GM23338 (cell line): ENCODE measurements at regions not wholly inside any gene's neighbourhood (a gene's known extent, or its start where the extent isn't known, plus 50 kb on each side); places are given as distances from the start of the nearest gene placed in this dataset.

Source experiments
- ATAC-seq: fragments of 200-7000 bp; cut with Tn5 transposase; 3 replicates; pipeline ENCODE4 v1.9.1; 2020
- DNase-seq: peaks from one replicate; pipeline ENCODE4 v3.0.0-alpha.2; 2015; ENCODE audit warnings: low spot score
- H2AFZ ChIP-seq: fragments of 200-600 bp; sonication (generic); 2 replicates; pipeline ENCODE4 v1.8.0; 2016; ENCODE audit warnings: antibody characterized with exemption, mild to moderate bottlenecking, moderate library complexity
- H3F3A ChIP-seq: fragments of 200-600 bp; sonication (generic); replicated peaks from 2 replicates; pipeline ENCODE4 v1.8.0; 2017; ENCODE audit warnings: antibody characterized with exemption, mixed run types, low read depth
- H3K27ac ChIP-seq: fragments of 200-600 bp; sonication (generic); 2 replicates; pipeline ENCODE4 v1.6.1; 2016; ENCODE audit warnings: low read depth
- H3K27me3 ChIP-seq: fragments of 200-600 bp; sonication (generic); 2 replicates; pipeline ENCODE4 v1.8.0; 2016; ENCODE audit warnings: mild to moderate bottlenecking, mixed run types, moderate library complexity; ENCODE audit not compliant: insufficient read depth
- H3K36me3 ChIP-seq: fragments of 200-600 bp; sonication (generic); 2 replicates; pipeline ENCODE4 v1.8.0; 2016; ENCODE audit warnings: mild to moderate bottlenecking; ENCODE audit not compliant: insufficient read depth
- H3K4me1 ChIP-seq: fragments of 200-600 bp; sonication (generic); 2 replicates; pipeline ENCODE4 v1.8.0; 2016; ENCODE audit warnings: mild to moderate bottlenecking, moderate library complexity; ENCODE audit not compliant: insufficient read depth
- H3K4me2 ChIP-seq: fragments of 200-600 bp; sonication (generic); 2 replicates; pipeline ENCODE4 v1.7.1; 2017; ENCODE audit warnings: mixed run types
- H3K4me3 ChIP-seq: fragments of 200-600 bp; sonication (generic); 2 replicates; pipeline ENCODE4 v1.6.1; 2016; ENCODE audit warnings: mixed run types
- H3K79me2 ChIP-seq: fragments of 200-600 bp; sonication (generic); replicated peaks from 2 replicates; pipeline ENCODE4 v1.8.0; 2017; ENCODE audit warnings: mild to moderate bottlenecking; ENCODE audit not compliant: insufficient read depth
- H3K9me2 ChIP-seq: fragments of 200-600 bp; sonication (generic); 2 replicates; pipeline ENCODE4 v1.8.0; 2017; ENCODE audit not compliant: insufficient read depth
- H4K20me1 ChIP-seq: fragments of 200-600 bp; sonication (generic); replicated peaks from 2 replicates; pipeline ENCODE4 v1.8.0; 2017; ENCODE audit warnings: mild to moderate bottlenecking; ENCODE audit not compliant: insufficient read depth
- H3K27ac Mint-ChIP-seq: 2 replicates; pipeline ENCODE4 v1.8.0; 2020; ENCODE audit warnings: inconsistent platforms, mild to moderate bottlenecking, moderate library complexity, mixed read lengths
- H3K27me3 Mint-ChIP-seq: 3 replicates; pipeline ENCODE4 v1.8.0; 2022; ENCODE audit warnings: low read depth, mild to moderate bottlenecking, moderate library complexity, mixed read lengths, inconsistent platforms; ENCODE audit not compliant: insufficient read depth, poor library complexity
- H3K36me3 Mint-ChIP-seq: 3 replicates; pipeline ENCODE4 v1.8.0; 2021; ENCODE audit warnings: low read depth, mild to moderate bottlenecking, inconsistent platforms, moderate library complexity, mixed read lengths
- H3K4me1 Mint-ChIP-seq: 3 replicates; pipeline ENCODE4 v1.8.0; 2020; ENCODE audit warnings: mild to moderate bottlenecking, inconsistent platforms, mixed read lengths
- H3K4me3 Mint-ChIP-seq: 3 replicates; pipeline ENCODE4 v1.8.0; 2021; ENCODE audit warnings: moderate library complexity, mild to moderate bottlenecking, inconsistent platforms, mixed read lengths
- H3K9me3 Mint-ChIP-seq: 3 replicates; pipeline ENCODE4 v1.8.0; 2020; ENCODE audit warnings: moderate library complexity, mild to moderate bottlenecking, inconsistent platforms, mixed read lengths
- CREB1 ChIP-seq: fragments of 250-450 bp; sonication (Bioruptor Pico); IDR thresholded peaks from 2 replicates; pipeline ENCODE4 v1.5.0; 2020; ENCODE audit warnings: low read depth, mild to moderate bottlenecking, moderate library complexity
- EZH2 ChIP-seq: fragments of 200-600 bp; sonication (generic); IDR thresholded peaks from one replicate; pipeline ENCODE4 v1.8.0; 2017; ENCODE audit warnings: antibody characterized with exemption, mild to moderate bottlenecking, low read depth; ENCODE audit not compliant: unreplicated experiment
- EZH2phosphoT487 ChIP-seq: fragments of 200-600 bp; sonication (generic); IDR thresholded peaks from one replicate; pipeline ENCODE4 v1.8.1; 2018; ENCODE audit warnings: antibody characterized with exemption; ENCODE audit not compliant: unreplicated experiment
- JUNB ChIP-seq: IDR thresholded peaks from one replicate; pipeline ENCODE4 v1.6.1; 2016; ENCODE audit warnings: antibody characterized with exemption; ENCODE audit not compliant: unreplicated experiment
- NANOG ChIP-seq: IDR thresholded peaks from 2 replicates; pipeline ENCODE4 v1.6.1; 2016; ENCODE audit warnings: antibody characterized with exemption, borderline replicate concordance
- POLR2AphosphoS5 ChIP-seq: IDR thresholded peaks from 2 replicates; pipeline ENCODE4 v1.6.1; 2016; ENCODE audit warnings: antibody characterized with exemption, low read depth
- STAT1 ChIP-seq: IDR thresholded peaks from one replicate; pipeline ENCODE4 v1.6.1; 2016; ENCODE audit warnings: antibody characterized with exemption; ENCODE audit not compliant: unreplicated experiment
- ZNF114 ChIP-seq: fragments of 250-450 bp; sonication (Bioruptor Pico); IDR thresholded peaks from 2 replicates; pipeline ENCODE4 v1.5.0; 2020; ENCODE audit warnings: mild to moderate bottlenecking, moderate library complexity
- ZNF331 ChIP-seq: fragments of 250-450 bp; sonication (Bioruptor Pico); IDR thresholded peaks from 2 replicates; pipeline ENCODE4 v1.5.0; 2020; ENCODE audit warnings: low read depth, mild to moderate bottlenecking, moderate library complexity
- TF ChIP-seq, protein P1 (sequence below): IDR thresholded peaks from 2 replicates; pipeline ENCODE4 v1.6.1; 2016; ENCODE audit warnings: antibody characterized with exemption
- TF ChIP-seq, protein P2 (sequence below): IDR thresholded peaks from one replicate; pipeline ENCODE4 v1.6.1; 2018; ENCODE audit warnings: antibody characterized with exemption; ENCODE audit not compliant: unreplicated experiment
- TF ChIP-seq, protein P3 (sequence below): fragments of 250-450 bp; sonication (Bioruptor Pico); IDR thresholded peaks from 2 replicates; pipeline ENCODE4 v1.5.0; 2020; ENCODE audit warnings: mild to moderate bottlenecking, moderate library complexity

DNA sequence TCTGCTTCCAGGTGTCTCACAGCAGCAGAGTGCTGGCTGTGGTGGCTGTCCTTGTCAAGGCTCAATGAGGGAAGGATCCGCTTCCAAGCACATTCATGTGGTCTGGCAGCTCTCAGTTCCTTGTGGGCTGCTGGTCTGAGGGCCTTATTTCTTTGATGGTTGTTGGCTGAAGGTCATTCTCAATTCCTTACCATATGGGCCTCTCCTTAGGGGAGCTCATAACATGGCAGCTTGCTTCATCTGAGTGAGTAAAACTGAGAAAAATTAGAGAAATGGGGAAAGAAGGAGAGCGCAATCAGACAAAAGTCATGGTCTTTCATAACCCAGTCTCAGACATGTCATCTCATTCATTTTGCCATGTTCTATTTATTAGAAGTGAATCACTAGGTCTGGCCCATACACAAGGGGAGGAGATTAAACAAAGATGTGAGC lies 81.7 kb upstream of the TSPAN2 start (continued):
- TF ChIP-seq, protein P1, sequence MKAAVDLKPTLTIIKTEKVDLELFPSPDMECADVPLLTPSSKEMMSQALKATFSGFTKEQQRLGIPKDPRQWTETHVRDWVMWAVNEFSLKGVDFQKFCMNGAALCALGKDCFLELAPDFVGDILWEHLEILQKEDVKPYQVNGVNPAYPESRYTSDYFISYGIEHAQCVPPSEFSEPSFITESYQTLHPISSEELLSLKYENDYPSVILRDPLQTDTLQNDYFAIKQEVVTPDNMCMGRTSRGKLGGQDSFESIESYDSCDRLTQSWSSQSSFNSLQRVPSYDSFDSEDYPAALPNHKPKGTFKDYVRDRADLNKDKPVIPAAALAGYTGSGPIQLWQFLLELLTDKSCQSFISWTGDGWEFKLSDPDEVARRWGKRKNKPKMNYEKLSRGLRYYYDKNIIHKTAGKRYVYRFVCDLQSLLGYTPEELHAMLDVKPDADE = no peak
- TF ChIP-seq ZNF114 (CRISPR knock-in tag) = no peak
- no peak for TF ChIP-seq EZH2phosphoT487

DNA sequence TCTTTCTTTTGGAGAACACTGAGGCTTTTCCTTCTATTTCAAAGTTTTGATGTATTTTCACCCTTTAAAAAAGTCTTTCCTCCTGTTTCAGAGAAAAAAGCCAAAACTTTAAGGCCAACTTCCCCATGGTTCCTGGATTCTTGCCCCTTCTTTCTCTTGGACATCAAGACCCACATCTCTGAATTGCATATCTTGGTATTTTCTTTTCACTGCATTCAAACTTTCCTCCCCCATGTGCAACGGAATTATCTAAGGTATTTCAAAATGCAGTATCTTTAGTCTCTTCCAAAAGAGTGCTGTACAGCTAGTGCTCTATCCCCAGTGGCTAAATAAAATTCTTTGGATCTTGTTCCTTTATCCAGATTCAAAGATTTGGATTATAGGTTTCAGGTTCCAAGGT lies 81.1 kb upstream of the TSPAN2 start:
- H3K4me2 ChIP-seq = no peak overlapping the region
- no peak overlapping the region for H3K4me3 Mint-ChIP-seq
- H3K4me1 ChIP-seq = no peaks in the 10 kb centered on the region
- H3K27ac Mint-ChIP-seq = no peak overlapping the region
- ATAC-seq (no peak), DNase-seq (no peak)
- H2AFZ ChIP-seq = no peak overlapping the region
- no peaks in the 10 kb centered on the region for H4K20me1 ChIP-seq
- H3K27me3 ChIP-seq = no peaks in the 10 kb centered on the region
- H3K79me2 ChIP-seq = no peaks in the 10 kb centered on the region
- H3K4me3 ChIP-seq = no peak overlapping the region
- peaks cover 11% of the 10 kb centered on the region; the same call in 1 of the 2 replicates for H3K9me2 ChIP-seq
- H3K9me3 Mint-ChIP-seq = no peaks in the 10 kb centered on the region; the same call in 2 of the 3 replicates
- TF ChIP-seq EZH2 (no peak), ZNF114 (CRISPR knock-in tag) (no peak), JUNB (no peak), EZH2phosphoT487 (no peak), POLR2AphosphoS5 (no peak), CREB1 (CRISPR knock-in tag) (no peak), ZNF331 (CRISPR knock-in tag) (no peak), NANOG (no peak), STAT1 (no peak)
- TF ChIP-seq, protein P2, sequence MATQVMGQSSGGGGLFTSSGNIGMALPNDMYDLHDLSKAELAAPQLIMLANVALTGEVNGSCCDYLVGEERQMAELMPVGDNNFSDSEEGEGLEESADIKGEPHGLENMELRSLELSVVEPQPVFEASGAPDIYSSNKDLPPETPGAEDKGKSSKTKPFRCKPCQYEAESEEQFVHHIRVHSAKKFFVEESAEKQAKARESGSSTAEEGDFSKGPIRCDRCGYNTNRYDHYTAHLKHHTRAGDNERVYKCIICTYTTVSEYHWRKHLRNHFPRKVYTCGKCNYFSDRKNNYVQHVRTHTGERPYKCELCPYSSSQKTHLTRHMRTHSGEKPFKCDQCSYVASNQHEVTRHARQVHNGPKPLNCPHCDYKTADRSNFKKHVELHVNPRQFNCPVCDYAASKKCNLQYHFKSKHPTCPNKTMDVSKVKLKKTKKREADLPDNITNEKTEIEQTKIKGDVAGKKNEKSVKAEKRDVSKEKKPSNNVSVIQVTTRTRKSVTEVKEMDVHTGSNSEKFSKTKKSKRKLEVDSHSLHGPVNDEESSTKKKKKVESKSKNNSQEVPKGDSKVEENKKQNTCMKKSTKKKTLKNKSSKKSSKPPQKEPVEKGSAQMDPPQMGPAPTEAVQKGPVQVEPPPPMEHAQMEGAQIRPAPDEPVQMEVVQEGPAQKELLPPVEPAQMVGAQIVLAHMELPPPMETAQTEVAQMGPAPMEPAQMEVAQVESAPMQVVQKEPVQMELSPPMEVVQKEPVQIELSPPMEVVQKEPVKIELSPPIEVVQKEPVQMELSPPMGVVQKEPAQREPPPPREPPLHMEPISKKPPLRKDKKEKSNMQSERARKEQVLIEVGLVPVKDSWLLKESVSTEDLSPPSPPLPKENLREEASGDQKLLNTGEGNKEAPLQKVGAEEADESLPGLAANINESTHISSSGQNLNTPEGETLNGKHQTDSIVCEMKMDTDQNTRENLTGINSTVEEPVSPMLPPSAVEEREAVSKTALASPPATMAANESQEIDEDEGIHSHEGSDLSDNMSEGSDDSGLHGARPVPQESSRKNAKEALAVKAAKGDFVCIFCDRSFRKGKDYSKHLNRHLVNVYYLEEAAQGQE = no peak
- TF ChIP-seq, protein P3, sequence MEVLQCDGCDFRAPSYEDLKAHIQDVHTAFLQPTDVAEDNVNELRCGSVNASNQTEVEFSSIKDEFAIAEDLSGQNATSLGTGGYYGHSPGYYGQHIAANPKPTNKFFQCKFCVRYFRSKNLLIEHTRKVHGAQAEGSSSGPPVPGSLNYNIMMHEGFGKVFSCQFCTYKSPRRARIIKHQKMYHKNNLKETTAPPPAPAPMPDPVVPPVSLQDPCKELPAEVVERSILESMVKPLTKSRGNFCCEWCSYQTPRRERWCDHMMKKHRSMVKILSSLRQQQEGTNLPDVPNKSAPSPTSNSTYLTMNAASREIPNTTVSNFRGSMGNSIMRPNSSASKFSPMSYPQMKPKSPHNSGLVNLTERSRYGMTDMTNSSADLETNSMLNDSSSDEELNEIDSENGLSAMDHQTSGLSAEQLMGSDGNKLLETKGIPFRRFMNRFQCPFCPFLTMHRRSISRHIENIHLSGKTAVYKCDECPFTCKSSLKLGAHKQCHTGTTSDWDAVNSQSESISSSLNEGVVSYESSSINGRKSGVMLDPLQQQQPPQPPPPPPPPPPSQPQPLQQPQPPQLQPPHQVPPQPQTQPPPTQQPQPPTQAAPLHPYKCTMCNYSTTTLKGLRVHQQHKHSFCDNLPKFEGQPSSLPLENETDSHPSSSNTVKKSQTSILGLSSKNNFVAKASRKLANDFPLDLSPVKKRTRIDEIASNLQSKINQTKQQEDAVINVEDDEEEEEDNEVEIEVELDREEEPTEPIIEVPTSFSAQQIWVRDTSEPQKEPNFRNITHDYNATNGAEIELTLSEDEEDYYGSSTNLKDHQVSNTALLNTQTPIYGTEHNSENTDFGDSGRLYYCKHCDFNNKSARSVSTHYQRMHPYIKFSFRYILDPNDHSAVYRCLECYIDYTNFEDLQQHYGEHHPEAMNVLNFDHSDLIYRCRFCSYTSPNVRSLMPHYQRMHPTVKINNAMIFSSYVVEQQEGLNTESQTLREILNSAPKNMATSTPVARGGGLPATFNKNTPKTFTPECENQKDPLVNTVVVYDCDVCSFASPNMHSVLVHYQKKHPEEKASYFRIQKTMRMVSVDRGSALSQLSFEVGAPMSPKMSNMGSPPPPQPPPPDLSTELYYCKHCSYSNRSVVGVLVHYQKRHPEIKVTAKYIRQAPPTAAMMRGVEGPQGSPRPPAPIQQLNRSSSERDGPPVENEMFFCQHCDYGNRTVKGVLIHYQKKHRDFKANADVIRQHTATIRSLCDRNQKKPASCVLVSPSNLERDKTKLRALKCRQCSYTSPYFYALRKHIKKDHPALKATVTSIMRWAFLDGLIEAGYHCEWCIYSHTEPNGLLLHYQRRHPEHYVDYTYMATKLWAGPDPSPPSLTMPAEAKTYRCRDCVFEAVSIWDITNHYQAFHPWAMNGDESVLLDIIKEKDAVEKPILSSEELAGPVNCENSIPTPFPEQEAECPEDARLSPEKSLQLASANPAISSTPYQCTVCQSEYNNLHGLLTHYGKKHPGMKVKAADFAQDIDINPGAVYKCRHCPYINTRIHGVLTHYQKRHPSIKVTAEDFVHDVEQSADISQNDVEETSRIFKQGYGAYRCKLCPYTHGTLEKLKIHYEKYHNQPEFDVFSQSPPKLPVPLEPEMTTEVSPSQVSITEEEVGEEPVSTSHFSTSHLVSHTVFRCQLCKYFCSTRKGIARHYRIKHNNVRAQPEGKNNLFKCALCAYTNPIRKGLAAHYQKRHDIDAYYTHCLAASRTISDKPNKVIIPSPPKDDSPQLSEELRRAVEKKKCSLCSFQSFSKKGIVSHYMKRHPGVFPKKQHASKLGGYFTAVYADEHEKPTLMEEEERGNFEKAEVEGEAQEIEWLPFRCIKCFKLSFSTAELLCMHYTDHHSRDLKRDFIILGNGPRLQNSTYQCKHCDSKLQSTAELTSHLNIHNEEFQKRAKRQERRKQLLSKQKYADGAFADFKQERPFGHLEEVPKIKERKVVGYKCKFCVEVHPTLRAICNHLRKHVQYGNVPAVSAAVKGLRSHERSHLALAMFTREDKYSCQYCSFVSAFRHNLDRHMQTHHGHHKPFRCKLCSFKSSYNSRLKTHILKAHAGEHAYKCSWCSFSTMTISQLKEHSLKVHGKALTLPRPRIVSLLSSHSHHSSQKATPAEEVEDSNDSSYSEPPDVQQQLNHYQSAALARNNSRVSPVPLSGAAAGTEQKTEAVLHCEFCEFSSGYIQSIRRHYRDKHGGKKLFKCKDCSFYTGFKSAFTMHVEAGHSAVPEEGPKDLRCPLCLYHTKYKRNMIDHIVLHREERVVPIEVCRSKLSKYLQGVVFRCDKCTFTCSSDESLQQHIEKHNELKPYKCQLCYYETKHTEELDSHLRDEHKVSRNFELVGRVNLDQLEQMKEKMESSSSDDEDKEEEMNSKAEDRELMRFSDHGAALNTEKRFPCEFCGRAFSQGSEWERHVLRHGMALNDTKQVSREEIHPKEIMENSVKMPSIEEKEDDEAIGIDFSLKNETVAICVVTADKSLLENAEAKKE (CRISPR knock-in tag) = no peak
- no peaks in the 10 kb centered on the region for H3F3A ChIP-seq
- no peaks in the 10 kb centered on the region for H3K36me3 ChIP-seq
- no peaks in the 10 kb centered on the region for H3K4me1 Mint-ChIP-seq
- peaks cover 1% of the 10 kb centered on the region for H3K27me3 Mint-ChIP-seq
- H3K36me3 Mint-ChIP-seq = no peaks in the 10 kb centered on the region
- H3K27ac ChIP-seq = no peak overlapping the region
